PFSK-1 (cell line): ENCODE measurements at regions not wholly inside any gene's neighbourhood (a gene's known extent, or its start where the extent isn't known, plus 50 kb on each side); places are given as distances from the start of the nearest gene placed in this dataset.

Experiments used
- FOXP2 ChIP-seq: optimal IDR thresholded peaks from 2 replicates; pipeline ENCODE3; 2011; ENCODE audit warnings: borderline replicate concordance, control low read depth, inconsistent platforms; ENCODE audit not compliant: insufficient read depth; ENCODE audit errors: extremely low read length, extremely low read depth
- POLR2AphosphoS5 ChIP-seq: IDR thresholded peaks from 2 replicates; pipeline ENCODE4 v1.6.1; 2012; ENCODE audit warnings: low read depth, mild to moderate bottlenecking, control low read depth, low read length, moderate library complexity
- SIN3A ChIP-seq: IDR thresholded peaks from 2 replicates; pipeline ENCODE4 v1.6.1; 2012; ENCODE audit warnings: mild to moderate bottlenecking, low read length, moderate library complexity, borderline replicate concordance; ENCODE audit not compliant: insufficient read depth
- TAF1 ChIP-seq: IDR thresholded peaks from 2 replicates; pipeline ENCODE4 v1.6.1; 2012; ENCODE audit warnings: low read length, control low read depth, borderline replicate concordance; ENCODE audit not compliant: insufficient read depth
- TF ChIP-seq, protein P1 (sequence below), 2 experiments: IDR thresholded peaks; 2 replicates each; pipeline versions ENCODE4 v1.6.1 to v1.8.0; 2011 to 2012; ENCODE audit warnings: low read depth in 2 of 2, low read length in 2 of 2, control low read depth in 1 of 2, inconsistent platforms in 1 of 2, mild to moderate bottlenecking in 1 of 2, moderate library complexity in 1 of 2; ENCODE audit not compliant: insufficient read depth in 1 of 2

DNA sequence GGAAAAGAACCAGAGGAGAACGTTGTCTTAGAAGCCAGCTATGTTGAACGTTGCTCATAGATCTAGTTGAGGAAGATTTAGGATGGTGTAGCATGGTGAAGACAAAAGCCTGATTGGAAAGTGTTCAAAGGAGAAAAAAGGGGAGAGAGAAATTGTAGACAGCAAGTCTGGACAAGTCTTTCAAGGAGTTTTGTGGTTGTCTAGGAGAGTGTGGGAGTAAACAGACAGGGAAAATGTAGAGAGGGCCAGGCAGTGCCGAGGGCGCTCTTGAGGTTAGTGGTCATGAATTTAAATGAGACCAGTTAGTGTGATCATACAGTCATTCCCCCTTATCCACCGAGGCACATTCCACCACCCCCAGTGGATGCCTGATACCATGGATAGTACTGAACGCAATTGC is 167.5 kb upstream of the IL12A start:
- no peak for TF ChIP-seq POLR2AphosphoS5
- TF ChIP-seq FOXP2: no peak
- TF ChIP-seq SIN3A: no peak
- TF ChIP-seq TAF1: no peak
- TF ChIP-seq, protein P1, sequence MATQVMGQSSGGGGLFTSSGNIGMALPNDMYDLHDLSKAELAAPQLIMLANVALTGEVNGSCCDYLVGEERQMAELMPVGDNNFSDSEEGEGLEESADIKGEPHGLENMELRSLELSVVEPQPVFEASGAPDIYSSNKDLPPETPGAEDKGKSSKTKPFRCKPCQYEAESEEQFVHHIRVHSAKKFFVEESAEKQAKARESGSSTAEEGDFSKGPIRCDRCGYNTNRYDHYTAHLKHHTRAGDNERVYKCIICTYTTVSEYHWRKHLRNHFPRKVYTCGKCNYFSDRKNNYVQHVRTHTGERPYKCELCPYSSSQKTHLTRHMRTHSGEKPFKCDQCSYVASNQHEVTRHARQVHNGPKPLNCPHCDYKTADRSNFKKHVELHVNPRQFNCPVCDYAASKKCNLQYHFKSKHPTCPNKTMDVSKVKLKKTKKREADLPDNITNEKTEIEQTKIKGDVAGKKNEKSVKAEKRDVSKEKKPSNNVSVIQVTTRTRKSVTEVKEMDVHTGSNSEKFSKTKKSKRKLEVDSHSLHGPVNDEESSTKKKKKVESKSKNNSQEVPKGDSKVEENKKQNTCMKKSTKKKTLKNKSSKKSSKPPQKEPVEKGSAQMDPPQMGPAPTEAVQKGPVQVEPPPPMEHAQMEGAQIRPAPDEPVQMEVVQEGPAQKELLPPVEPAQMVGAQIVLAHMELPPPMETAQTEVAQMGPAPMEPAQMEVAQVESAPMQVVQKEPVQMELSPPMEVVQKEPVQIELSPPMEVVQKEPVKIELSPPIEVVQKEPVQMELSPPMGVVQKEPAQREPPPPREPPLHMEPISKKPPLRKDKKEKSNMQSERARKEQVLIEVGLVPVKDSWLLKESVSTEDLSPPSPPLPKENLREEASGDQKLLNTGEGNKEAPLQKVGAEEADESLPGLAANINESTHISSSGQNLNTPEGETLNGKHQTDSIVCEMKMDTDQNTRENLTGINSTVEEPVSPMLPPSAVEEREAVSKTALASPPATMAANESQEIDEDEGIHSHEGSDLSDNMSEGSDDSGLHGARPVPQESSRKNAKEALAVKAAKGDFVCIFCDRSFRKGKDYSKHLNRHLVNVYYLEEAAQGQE (IDR thresholded peaks at IDR 0.05; ENCODE audit: insufficient read depth in 1 of 2, low read depth in 2 of 2, low read length in 2 of 2): no peak

DNA sequence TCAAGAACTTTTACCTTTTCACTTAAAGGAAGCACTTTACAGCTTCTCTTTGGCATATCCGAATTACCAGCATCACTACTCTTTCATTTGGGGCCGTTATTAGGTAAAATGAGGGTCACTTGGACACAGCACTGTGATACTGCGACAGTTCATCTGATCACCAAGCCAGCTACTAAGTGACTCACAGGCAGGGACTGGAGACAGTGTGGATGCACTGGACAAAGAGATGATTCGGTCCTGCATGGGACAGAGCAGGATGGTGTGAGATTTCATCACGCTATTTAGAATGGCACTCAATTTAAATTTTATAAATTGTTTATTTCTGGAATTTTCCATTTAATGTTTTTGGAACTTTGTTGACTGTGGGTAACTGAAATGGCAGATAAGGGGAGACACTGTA is 166.9 kb upstream of the IL12A start:
- TF ChIP-seq FOXP2: no peak
- TF ChIP-seq POLR2AphosphoS5: no peak
- TF ChIP-seq SIN3A: no peak
- TF ChIP-seq, protein P1 (IDR thresholded peaks at IDR 0.05; ENCODE audit: insufficient read depth in 1 of 2, low read depth in 2 of 2, low read length in 2 of 2): no peak
- no peak for TF ChIP-seq TAF1

DNA sequence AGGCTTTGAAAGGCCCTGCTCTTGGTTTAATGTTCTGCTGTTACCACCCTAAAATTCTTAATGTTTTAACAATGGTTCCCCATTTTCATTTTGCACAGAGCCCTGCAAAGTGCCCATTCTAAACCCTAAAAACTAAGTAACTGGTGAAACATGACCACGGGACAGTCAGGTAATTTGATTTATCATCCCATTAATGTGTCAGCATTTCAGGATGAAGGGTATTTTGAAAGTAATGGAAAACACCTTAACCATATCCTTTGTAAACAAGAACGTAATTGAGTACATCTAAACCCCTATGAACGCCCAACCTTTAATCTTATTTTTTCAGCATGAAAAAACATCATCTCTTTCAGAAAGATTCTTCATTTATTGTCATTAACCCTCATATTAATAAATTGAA is 164.9 kb upstream of the IL12A start:
- TF ChIP-seq TAF1 (no peak), FOXP2 (no peak), POLR2AphosphoS5 (no peak), SIN3A (no peak)
- TF ChIP-seq, protein P1 (IDR thresholded peaks at IDR 0.05; ENCODE audit: insufficient read depth in 1 of 2, low read depth in 2 of 2, low read length in 2 of 2): no peak

DNA sequence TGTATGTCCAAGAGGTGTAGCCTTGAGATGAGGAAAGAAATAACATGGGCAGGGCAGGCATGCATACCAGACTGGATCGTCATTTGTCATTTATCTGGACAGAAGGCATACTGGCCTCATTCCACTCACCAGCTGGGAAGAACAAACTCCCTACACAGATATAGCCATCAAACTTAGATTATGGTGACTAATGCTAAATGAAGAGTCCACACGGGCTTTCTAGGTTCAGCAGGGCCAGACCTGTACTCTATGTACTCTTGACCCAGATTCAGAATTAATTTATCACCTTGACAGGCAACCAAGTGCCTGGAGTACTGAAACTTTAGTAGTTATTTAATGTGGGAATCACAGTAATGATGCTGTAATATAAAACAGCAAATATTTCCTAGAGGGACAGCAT is 164.3 kb upstream of the IL12A start:
- TF ChIP-seq SIN3A: no peak
- no peak for TF ChIP-seq POLR2AphosphoS5
- no peak for TF ChIP-seq FOXP2
- TF ChIP-seq, protein P1 (IDR thresholded peaks at IDR 0.05; ENCODE audit: insufficient read depth in 1 of 2, low read depth in 2 of 2, low read length in 2 of 2): no peak
- TF ChIP-seq TAF1: no peak
